LHCN-M2 (cell line): ENCODE measurements at regions not wholly inside any gene's neighbourhood (a gene's known extent, or its start where the extent isn't known, plus 50 kb on each side); places are given as distances from the start of the nearest gene placed in this dataset.
"Not testable (repeated sequence)": the region's sequence is repeated elsewhere in the genome, so short reads cannot be mapped to it uniquely, and the experiment has no call there.

Experiments used
- DNase-seq: peaks from one replicate; pipeline ENCODE4 v3.0.0-alpha.2; 2012; ENCODE audit warnings: low read depth

GRCh38 chr2:164028814-164029534 is 293.2 kb upstream of the FIGN start:
- peak; percentile 44 for DNase-seq

DNA sequence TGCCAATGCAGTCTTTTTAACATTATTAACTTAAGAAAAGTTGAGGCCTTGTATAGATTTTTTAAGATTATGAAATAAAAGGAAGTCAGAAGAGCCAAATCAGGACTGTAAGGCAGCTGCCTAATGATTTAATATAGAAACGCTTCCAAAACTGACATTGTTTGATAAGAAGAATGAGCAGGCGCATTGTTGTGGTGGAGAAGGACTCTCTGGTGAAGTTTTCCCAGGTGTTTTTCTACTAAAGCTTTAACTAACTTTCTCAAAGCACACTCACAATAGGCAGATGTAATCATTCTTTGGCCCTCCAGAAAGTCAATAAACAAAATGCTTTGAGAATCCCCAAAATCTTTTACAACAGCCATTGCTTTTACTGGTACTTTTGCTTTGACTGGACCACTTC is 288.6 kb upstream of the FIGN start:
- no peak for DNase-seq

- DNase-seq: peak; percentile 8
Observed at GRCh38 chr2:164023896-164024295, 288.1 kb upstream of the FIGN start.

GRCh38 chr2:164015328-164016123 is 279.7 kb upstream of the FIGN start:
- peak; percentile 31 for DNase-seq

- no peak for DNase-seq
Observed at GRCh38 chr2:164014791-164015190, 279.0 kb upstream of the FIGN start.

GRCh38 chr2:164014068-164014731 is 278.4 kb upstream of the FIGN start:
- DNase-seq: peak; percentile 28

DNA sequence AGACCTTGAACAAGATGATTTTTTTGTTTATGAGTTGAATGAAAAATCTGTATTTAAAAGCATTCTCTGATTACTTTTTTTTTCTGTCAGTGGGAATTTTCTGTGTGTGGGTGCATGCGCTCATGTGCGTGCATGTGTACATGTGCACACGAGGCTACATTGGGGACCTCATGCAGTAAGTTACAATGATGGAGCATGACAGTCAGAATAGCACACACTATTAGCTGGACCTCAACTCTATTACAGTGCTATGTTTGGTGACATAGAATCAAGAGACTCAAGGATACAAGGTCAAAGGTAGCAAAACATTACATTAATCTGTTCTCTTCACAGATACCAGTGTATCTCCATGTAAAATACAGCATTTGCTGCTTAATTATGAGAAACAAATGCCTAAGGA is 276.8 kb upstream of the FIGN start:
- DNase-seq: no peak

DNA sequence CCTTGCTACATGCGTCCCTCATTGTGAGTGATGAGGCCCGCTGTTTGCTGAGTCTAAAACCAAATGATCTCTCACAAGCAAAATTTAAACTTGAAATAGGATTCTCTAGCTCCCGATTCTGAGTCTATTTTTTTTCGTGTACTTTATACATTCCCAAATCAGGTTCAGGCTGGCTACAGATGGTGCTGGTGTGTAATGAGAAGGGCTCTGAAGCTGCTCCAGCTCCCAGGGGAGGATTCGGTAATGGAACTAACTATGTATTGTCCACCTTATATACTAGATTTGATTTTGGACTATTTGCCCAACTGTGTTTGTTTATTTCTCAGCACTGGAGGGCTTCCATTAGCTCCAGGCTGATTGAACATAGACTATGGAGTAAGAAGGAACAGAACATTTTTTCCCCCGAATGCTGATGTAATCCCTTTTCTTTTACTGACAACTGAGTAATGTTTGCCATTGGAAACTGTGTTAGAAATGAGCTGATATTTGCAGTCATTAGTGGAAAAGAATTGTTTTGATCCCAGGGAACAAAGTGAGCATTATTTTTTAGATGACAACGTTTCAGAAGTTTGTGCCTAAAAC is 274.0 kb upstream of the FIGN start:
- no peak for DNase-seq

- DNase-seq: no peak
Observed at GRCh38 chr2:164008752-164009151, 272.9 kb upstream of the FIGN start.

DNA sequence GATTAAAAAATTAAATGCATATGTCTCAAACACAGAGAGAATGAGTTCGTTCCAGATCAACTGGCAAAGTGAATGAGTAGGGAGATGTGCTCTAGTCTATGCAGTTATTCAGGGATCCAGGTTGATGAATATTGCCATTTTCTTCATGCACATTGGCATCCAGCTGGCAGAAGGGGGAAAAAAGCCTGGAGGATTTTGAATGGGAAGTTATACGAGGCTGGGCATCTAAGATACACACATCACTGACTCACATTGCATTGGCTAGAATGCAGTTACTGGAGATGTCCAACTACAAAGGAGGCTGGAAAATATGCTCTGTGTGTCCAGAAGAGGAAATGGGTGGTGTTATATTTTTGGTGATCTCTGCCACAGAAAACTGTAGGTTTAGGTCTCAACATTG is 270.9 kb upstream of the FIGN start:
- DNase-seq: no peak

DNA sequence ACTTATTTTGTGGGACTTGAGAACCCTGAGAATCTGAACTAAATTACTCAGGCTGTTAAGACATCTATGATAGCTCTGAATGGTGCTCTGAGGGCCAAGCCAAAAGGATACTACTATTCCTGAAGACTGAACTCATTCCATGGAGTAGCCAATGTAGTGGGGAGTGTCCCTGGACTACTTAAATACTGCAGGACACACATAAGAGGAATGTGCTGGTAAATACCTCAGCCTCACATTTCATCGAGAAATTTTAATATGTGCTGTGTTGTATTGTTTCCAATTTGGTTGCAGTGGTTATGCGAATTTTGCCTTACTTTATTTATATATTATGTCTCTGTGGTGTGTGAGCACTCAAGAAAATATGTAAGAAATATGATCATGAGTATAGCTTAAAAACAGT is 264.4 kb upstream of the FIGN start:
- DNase-seq: peak; percentile 73

DNA sequence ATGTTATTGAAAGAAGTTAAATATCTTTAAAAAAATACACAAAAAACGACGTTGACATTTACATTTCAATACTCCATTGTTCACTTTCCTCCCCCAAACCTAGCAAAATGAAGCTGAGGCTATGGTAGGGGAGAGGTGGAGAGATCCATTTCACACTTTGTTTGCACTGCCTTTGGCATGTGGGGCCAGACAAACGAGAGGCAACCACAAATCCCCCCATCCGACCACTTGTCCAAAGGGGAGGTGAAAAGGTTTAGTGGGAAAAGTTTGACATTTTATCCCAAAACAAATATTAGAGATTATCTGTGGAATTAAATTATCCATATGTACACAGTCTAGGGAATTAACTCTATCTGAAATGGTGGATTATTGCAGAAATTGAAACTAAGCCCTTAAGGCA is 261.7 kb upstream of the FIGN start:
- no peak for DNase-seq

DNA sequence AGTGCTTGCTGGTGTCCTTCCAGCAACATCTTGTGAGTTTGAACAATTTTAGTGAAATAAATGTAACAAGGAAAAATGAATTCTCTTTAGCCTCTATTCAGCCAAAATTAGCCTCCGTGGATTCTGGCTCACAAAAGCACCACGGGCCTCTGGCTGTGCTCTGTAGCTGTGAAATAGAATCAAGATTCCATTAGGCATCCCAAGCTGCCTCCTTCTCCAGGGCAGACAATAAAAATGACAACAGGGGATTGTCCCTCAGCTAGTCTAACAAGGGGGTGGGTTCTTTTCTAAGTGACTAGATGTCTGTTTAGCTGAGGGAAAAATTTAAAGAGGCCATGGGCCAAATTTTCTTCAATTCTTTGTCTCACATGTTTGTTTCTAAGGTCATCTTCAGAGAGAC is 254.7 kb upstream of the FIGN start:
- no peak for DNase-seq

DNA sequence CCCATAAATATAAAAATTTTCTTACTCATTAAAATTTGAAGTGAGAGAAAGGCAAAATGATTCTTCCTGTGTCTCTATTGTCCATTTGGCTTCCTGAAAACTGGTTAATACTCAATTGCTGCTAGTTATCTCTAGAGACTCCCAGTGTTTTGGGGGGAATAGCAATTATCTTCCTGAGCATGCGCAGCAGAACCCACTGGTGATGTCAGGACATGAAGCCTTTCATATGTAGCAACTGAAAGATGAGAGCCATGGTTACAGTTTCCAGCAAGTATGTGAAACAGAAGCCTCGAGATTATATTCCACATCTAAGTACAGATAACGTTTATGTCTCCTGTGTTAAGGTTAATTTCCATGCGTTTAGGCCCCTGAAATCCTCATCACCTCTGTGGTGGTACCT is 254.3 kb upstream of the FIGN start:
- no peak for DNase-seq

DNA sequence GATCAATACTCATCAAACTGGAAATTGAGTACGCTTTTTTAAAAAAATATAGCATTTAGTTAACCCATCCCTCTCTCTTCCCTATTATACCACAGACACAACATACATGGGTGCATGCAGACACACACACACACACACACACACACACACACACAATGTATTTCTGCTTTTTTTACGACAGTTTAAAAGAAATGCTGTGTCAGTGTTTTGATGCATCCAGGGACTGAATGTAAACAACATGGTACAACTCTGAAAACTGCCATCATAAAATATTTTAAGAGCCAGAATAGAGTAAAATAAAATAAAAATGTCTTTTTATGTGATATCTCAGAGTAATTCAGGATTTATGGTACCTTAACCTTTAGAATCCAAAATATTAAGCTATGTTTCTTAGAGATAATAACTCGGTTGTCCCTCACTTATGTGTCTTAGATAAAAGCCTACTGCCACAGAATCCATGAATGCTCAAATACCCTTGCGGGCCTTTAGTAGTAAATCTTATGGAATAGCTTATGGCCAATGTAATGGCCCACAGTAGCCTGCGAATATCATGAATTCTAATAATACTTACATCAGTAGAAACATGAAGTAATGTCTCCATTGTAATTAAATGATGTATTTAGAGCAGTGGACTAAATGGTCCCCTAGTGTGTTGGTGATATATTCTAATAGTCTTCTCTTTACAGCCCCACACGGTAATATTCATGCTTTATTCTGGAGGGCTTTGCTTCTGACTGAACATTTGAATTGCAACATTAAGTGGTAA is 251.6 kb upstream of the FIGN start:
- DNase-seq: no peak

DNA sequence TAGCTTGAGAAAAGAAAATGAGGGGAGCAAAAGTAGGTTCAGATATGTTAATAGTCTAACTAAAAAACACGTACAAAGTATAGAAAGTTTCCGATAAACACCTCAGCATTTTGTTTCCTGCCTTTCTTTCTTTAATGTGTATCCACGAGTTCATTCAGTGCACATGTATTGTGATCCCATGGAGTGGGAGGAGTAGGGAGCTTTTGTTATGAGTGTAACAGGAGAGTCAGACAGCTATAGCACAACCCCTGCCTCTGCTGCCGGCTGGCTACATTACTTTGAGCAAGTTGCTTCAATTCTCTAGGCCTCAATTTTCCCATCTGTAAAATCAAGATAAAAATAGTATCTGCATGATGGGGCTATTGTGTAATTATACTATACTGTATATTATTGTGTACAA is 249.2 kb upstream of the FIGN start:
- no peak for DNase-seq

DNA sequence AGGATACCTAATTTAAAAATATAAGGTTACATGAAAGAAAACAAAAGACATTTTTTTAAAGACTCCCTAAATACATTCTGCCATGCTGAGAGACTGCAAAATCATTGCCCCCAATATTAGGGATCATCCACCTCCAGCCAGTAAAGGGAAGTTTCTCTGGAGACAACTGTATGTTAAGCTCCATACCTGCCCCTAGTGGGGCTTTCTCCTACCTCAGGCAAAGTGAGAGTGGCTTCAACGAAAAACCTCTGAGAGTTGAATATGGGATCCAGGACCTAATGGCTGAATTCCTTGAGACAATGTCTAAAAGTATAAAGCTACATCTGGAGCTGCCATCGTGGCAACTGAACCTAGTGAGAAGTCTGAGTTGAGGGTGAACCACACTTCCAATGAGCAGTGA is 248.1 kb upstream of the FIGN start:
- no peak for DNase-seq

GRCh38 chr2:163982938-163983337 is 247.1 kb upstream of the FIGN start:
- DNase-seq: no peak

GRCh38 chr2:163974766-163975165 is 239.0 kb upstream of the FIGN start:
- DNase-seq: no peak

GRCh38 chr2:163970058-163970813 is 234.4 kb upstream of the FIGN start:
- DNase-seq: no peak

GRCh38 chr2:163964278-163964677 is 228.5 kb upstream of the FIGN start:
- not testable (repeated sequence) for DNase-seq
